GM18507 (cell line): ENCODE measurements at regions not wholly inside any gene's neighbourhood (a gene's known extent, or its start where the extent isn't known, plus 50 kb on each side); places are given as distances from the start of the nearest gene placed in this dataset.
"Not testable (repeated sequence)": the region's sequence is repeated elsewhere in the genome, so short reads cannot be mapped to it uniquely, and the experiment has no call there.

ENCODE experiments used
- DNase-seq: peaks from one replicate; pipeline ENCODE4 v3.0.0; 2011; ENCODE audit warnings: low read depth; ENCODE audit not compliant: insufficient read length; ENCODE audit errors: extremely low spot score
- FAIRE-seq: peaks from 2 replicates; lab custom pipeline; 2011; peaks lifted over from hg19 to GRCh38; lab: Jason Lieb, UNC

- not testable (repeated sequence) for DNase-seq, FAIRE-seq
Observed at GRCh38 chr20:29496767-29497166, 1760.7 kb upstream of the DEFB115 start.

GRCh38 chr20:29497261-29497671 is 1760.2 kb upstream of the DEFB115 start:
- FAIRE-seq (no peak), DNase-seq (peak; percentile 7)

- not testable (repeated sequence) for FAIRE-seq, DNase-seq
Observed at GRCh38 chr20:29497684-29498083, 1759.8 kb upstream of the DEFB115 start.

- not testable (repeated sequence) for DNase-seq, FAIRE-seq
Observed at GRCh38 chr20:29500738-29501137, 1756.7 kb upstream of the DEFB115 start.

GRCh38 chr20:29514634-29515033 is 1742.8 kb upstream of the DEFB115 start:
- not testable (repeated sequence) for DNase-seq, FAIRE-seq

- not testable (repeated sequence) for FAIRE-seq, DNase-seq
Observed at GRCh38 chr20:29516847-29517246, 1740.6 kb upstream of the DEFB115 start.

- DNase-seq, FAIRE-seq: not testable (repeated sequence)
Observed at GRCh38 chr20:29519610-29520241, 1737.7 kb upstream of the DEFB115 start.

GRCh38 chr20:29533566-29534177 is 1723.8 kb upstream of the DEFB115 start:
- DNase-seq, FAIRE-seq: not testable (repeated sequence)

- not testable (repeated sequence) for FAIRE-seq, DNase-seq
Observed at GRCh38 chr20:29566901-29567635, 1690.4 kb upstream of the DEFB115 start.

- FAIRE-seq, DNase-seq: not testable (repeated sequence)
Observed at GRCh38 chr20:29567671-29568070, 1689.8 kb upstream of the DEFB115 start.

- not testable (repeated sequence) for FAIRE-seq, DNase-seq
Observed at GRCh38 chr20:29570126-29570525, 1687.3 kb upstream of the DEFB115 start.

GRCh38 chr20:29589530-29589929 is 1667.9 kb upstream of the DEFB115 start:
- FAIRE-seq, DNase-seq: not testable (repeated sequence)

GRCh38 chr20:29604163-29604562 is 1653.3 kb upstream of the DEFB115 start:
- DNase-seq, FAIRE-seq: not testable (repeated sequence)

- not testable (repeated sequence) for DNase-seq, FAIRE-seq
Observed at GRCh38 chr20:29606171-29606570, 1651.3 kb upstream of the DEFB115 start.

GRCh38 chr20:29629395-29629794 is 1628.1 kb upstream of the DEFB115 start:
- not testable (repeated sequence) for DNase-seq, FAIRE-seq
